Activated CD8-positive, alpha-beta T cell treated with anti-CD3 and anti-CD28 coated beads for 36 hours (primary cell): ENCODE measurements at regions not wholly inside any gene's neighbourhood (a gene's known extent, or its start where the extent isn't known, plus 50 kb on each side); places are given as distances from the start of the nearest gene placed in this dataset.

Experiments
- ATAC-seq: fragments of 200-7000 bp; cut with Tn5 transposase; one replicate; pipeline ENCODE4 v1.10.0; 2021; ENCODE audit warnings: mild to moderate bottlenecking, moderate library complexity
- CTCF ChIA-PET: fragments of 350-600 bp; sonication (Branson Sonifier 250); formaldehyde crosslinking; loops from one replicate; lab custom pipeline; 2021; ENCODE audit warnings: antibody characterized with exemption; lab: Charles Lee
- POLR2A ChIA-PET: fragments of 350-600 bp; sonication (Branson Sonifier 250); formaldehyde crosslinking; loops from one replicate; lab custom pipeline; 2021; ENCODE audit warnings: antibody characterized with exemption; lab: Charles Lee
- DNase-seq: peaks from one replicate; pipeline ENCODE4 v3.0.0-alpha.2; 2020
- H3K27ac Mint-ChIP-seq: one replicate; pipeline ENCODE4 v1.8.0; 2021; ENCODE audit warnings: mild to moderate bottlenecking, mixed read lengths
- H3K27me3 Mint-ChIP-seq: one replicate; pipeline ENCODE4 v1.8.0; 2021; ENCODE audit warnings: mixed read lengths
- H3K36me3 Mint-ChIP-seq: one replicate; pipeline ENCODE4 v1.8.0; 2021; ENCODE audit warnings: low read depth, mixed read lengths
- H3K4me1 Mint-ChIP-seq: one replicate; pipeline ENCODE4 v1.8.0; 2021; ENCODE audit warnings: low read depth, mixed read lengths
- H3K4me3 Mint-ChIP-seq: one replicate; pipeline ENCODE4 v1.8.0; 2021; ENCODE audit warnings: mild to moderate bottlenecking, moderate library complexity, mixed read lengths
- H3K9me3 Mint-ChIP-seq: one replicate; pipeline ENCODE4 v1.8.0; 2021; ENCODE audit warnings: mixed read lengths
- intact Hi-C: fragments of 100-400 bp; cut with micrococcal nuclease; formaldehyde crosslinking; loops from one replicate; pipeline ENCODE4 v1.10.0; 2022
- TF ChIP-seq, protein P1 (sequence below): fragments of 200-600 bp; IDR thresholded peaks from one replicate; pipeline ENCODE4 v1.8.0; 2022; ENCODE audit warnings: antibody characterized with exemption, mild to moderate bottlenecking

DNA sequence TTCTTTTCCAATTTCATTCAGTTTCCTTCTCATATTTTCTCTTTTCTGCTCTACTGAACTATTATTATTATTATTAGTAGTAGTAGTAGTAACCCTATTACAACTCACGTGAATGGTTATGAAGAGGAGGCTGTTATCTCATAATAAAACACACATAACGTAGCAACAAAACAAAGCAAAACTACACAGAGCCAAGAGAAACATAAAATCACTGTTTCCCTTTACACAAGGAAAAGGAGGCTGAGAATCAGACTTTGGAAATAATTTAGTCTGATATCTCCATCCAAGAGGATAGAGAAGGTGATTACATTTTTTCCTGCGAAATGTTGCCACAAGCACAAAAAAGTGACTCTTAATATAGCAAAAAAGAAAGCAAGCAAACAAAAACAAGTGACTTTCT is 975.8 kb upstream of the FLRT2 start:
- ChIA-PET POLR2A (no interaction called here), CTCF (no interaction called here)
- ATAC-seq: no peak
- TF ChIP-seq, protein P1, sequence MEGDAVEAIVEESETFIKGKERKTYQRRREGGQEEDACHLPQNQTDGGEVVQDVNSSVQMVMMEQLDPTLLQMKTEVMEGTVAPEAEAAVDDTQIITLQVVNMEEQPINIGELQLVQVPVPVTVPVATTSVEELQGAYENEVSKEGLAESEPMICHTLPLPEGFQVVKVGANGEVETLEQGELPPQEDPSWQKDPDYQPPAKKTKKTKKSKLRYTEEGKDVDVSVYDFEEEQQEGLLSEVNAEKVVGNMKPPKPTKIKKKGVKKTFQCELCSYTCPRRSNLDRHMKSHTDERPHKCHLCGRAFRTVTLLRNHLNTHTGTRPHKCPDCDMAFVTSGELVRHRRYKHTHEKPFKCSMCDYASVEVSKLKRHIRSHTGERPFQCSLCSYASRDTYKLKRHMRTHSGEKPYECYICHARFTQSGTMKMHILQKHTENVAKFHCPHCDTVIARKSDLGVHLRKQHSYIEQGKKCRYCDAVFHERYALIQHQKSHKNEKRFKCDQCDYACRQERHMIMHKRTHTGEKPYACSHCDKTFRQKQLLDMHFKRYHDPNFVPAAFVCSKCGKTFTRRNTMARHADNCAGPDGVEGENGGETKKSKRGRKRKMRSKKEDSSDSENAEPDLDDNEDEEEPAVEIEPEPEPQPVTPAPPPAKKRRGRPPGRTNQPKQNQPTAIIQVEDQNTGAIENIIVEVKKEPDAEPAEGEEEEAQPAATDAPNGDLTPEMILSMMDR: no peak
- Mint-ChIP-seq H3K4me1 (no peaks in the 10 kb centered on the region), H3K27me3 (no peaks in the 10 kb centered on the region), H3K9me3 (peaks cover 8% of the 10 kb centered on the region), H3K27ac (no peak overlapping the region), H3K36me3 (no peaks in the 10 kb centered on the region), H3K4me3 (no peak overlapping the region)
- no peak for DNase-seq
- intact Hi-C loops: no loop called here

DNA sequence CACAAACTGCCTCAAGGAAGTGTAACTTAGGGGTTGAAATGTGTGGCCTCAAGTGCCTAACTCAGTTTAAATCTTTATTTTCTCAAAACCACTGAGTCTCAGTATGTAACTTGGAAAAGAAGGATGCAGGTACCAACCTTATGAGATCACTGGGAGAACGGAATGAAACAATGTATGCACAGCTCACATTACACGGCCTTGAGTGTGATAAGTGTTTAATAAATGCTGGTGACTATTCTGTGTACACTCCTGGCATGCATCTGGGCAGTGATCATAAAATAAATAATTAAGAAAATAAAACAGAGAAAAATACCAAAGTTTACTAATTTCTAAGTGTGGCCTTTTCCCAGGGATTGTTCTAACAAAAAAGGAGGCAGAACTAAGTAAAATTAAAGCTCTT is 974.5 kb upstream of the FLRT2 start:
- POLR2A ChIA-PET: no interaction called here
- intact Hi-C loops: no loop called here
- H3K9me3 Mint-ChIP-seq: peaks cover 8% of the 10 kb centered on the region
- no peaks in the 10 kb centered on the region for H3K36me3 Mint-ChIP-seq
- ATAC-seq: no peak
- TF ChIP-seq, protein P1: no peak
- no peak overlapping the region for H3K4me3 Mint-ChIP-seq
- CTCF ChIA-PET: no interaction called here
- DNase-seq: no peak
- H3K27ac Mint-ChIP-seq: no peak overlapping the region
- no peaks in the 10 kb centered on the region for H3K4me1 Mint-ChIP-seq
- H3K27me3 Mint-ChIP-seq: no peaks in the 10 kb centered on the region

DNA sequence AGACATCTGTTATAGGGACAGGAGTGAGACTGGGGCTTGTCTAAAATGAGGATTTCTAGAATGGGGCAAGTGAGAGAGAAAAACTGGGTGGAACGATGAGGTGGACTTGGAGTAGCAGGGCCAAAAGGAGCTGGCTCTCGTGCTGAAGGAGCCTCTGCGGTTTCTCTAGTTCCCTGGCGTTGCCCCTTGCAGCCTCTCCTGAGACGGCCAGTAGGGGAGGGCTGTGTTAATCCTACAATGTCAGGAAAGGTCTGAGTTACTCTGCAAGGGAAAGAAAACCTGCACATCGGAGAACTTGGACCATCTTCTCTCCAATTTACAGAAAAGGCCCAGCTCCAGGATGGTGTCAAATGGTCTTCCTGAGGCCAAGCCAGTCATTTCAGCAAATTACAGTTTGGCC is 963.8 kb upstream of the FLRT2 start:
- H3K27ac Mint-ChIP-seq: no peak overlapping the region
- ATAC-seq (no peak), DNase-seq (no peak)
- ChIA-PET CTCF (no interaction called here), POLR2A (no interaction called here)
- no peaks in the 10 kb centered on the region for H3K27me3 Mint-ChIP-seq
- no peaks in the 10 kb centered on the region for H3K36me3 Mint-ChIP-seq
- TF ChIP-seq, protein P1: no peak
- no peak overlapping the region for H3K4me3 Mint-ChIP-seq
- peaks cover 4% of the 10 kb centered on the region for H3K9me3 Mint-ChIP-seq
- intact Hi-C loops: no loop called here
- no peaks in the 10 kb centered on the region for H3K4me1 Mint-ChIP-seq

DNA sequence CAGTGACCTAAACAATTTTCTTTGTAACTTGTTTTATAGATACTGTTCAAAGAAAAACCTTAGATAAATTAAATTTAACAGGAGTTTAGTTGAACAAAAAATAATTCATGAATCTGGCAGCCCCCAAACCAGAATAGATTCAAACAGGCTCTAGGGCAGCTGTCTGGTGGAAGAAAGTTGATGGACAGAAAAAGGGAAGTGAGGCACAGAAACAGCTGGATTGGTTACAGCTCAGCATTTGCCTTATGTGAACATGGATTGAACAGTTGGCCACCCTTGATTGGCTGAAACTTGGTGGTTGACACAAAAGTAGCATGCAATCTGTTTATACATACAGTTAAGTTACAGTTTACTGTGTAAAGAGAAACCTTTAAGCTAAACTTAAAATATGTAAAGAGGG is 954.3 kb upstream of the FLRT2 start:
- DNase-seq: no peak
- Mint-ChIP-seq H3K27me3 (no peaks in the 10 kb centered on the region), H3K27ac (no peak overlapping the region), H3K36me3 (no peaks in the 10 kb centered on the region), H3K9me3 (peaks cover 10% of the 10 kb centered on the region), H3K4me1 (no peaks in the 10 kb centered on the region), H3K4me3 (no peak overlapping the region)
- ChIA-PET POLR2A (no interaction called here), CTCF (no interaction called here)
- no peak for ATAC-seq
- TF ChIP-seq, protein P1: no peak
- intact Hi-C loops: no loop called here

DNA sequence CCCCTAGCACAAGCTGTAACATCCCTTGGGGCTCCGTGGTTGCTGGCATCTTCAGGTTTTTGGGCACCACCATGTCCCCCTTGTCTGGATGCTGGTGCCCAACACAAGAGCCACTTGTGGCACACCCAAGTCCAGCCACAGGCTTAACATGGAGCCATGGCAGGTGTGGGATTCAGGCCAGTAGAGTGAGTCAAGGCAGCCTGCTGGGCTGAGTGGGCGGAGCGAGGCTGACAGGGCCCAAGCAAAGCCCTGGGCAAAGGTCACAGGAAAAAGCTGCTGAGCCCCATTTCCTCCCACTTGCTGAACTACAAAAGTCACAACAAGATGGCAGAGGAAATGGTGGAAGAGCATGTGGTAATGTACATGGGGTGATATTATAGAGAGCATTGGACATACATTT is 950.7 kb upstream of the FLRT2 start:
- POLR2A ChIA-PET: no interaction called here
- H3K4me1 Mint-ChIP-seq: no peaks in the 10 kb centered on the region
- intact Hi-C loops: no loop called here

More for the DNA sequence above, 950.7 kb upstream of the FLRT2 start:
- Mint-ChIP-seq H3K27ac (no peak overlapping the region), H3K27me3 (no peaks in the 10 kb centered on the region), H3K9me3 (peaks cover 6% of the 10 kb centered on the region), H3K4me3 (no peak overlapping the region), H3K36me3 (no peaks in the 10 kb centered on the region)
- ATAC-seq (no peak), DNase-seq (no peak)
- CTCF ChIA-PET: no interaction called here
- TF ChIP-seq, protein P1: no peak
